GM12873 (cell line): ENCODE measurements at regions not wholly inside any gene's neighbourhood (a gene's known extent, or its start where the extent isn't known, plus 50 kb on each side); places are given as distances from the start of the nearest gene placed in this dataset.

ENCODE experiments used
- TF ChIP-seq, protein P1 (sequence below): IDR thresholded peaks from 2 replicates; pipeline ENCODE4 v1.5.1; 2012; ENCODE audit warnings: low read depth, mild to moderate bottlenecking, moderate library complexity, low read length, control low read depth; ENCODE audit not compliant: insufficient read depth; ENCODE audit errors: missing control alignments

DNA sequence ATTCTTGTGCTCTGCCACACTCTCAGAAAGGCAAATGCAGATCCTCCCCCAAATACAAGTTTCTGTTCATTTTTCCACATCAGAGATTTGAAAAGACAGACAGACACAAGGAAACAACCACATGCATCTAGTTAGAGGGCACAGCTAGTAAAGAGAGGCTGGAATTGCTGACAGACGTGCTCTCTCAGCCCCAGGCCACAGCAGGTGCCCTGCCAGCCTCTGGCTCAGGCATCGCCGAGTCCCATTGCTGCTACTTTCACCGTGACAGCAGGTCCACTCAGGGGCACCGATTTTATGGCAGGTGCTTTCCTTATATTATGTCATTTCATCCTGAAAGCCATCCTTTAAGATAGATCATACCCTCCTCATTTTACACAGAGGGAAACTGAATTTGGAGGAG, 507.5 kb downstream of the EIPR1 start:
- TF ChIP-seq, protein P1, sequence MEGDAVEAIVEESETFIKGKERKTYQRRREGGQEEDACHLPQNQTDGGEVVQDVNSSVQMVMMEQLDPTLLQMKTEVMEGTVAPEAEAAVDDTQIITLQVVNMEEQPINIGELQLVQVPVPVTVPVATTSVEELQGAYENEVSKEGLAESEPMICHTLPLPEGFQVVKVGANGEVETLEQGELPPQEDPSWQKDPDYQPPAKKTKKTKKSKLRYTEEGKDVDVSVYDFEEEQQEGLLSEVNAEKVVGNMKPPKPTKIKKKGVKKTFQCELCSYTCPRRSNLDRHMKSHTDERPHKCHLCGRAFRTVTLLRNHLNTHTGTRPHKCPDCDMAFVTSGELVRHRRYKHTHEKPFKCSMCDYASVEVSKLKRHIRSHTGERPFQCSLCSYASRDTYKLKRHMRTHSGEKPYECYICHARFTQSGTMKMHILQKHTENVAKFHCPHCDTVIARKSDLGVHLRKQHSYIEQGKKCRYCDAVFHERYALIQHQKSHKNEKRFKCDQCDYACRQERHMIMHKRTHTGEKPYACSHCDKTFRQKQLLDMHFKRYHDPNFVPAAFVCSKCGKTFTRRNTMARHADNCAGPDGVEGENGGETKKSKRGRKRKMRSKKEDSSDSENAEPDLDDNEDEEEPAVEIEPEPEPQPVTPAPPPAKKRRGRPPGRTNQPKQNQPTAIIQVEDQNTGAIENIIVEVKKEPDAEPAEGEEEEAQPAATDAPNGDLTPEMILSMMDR: no peak

- TF ChIP-seq, protein P1: no peak
These were observed 508.1 kb downstream of the EIPR1 start for GRCh38 chr2:2869553-2869952.

- TF ChIP-seq, protein P1: no peak
These were observed 509.5 kb downstream of the EIPR1 start for GRCh38 chr2:2868085-2868484.

- TF ChIP-seq, protein P1: no peak
These were observed 510.1 kb downstream of the EIPR1 start for GRCh38 chr2:2867397-2867979.

DNA sequence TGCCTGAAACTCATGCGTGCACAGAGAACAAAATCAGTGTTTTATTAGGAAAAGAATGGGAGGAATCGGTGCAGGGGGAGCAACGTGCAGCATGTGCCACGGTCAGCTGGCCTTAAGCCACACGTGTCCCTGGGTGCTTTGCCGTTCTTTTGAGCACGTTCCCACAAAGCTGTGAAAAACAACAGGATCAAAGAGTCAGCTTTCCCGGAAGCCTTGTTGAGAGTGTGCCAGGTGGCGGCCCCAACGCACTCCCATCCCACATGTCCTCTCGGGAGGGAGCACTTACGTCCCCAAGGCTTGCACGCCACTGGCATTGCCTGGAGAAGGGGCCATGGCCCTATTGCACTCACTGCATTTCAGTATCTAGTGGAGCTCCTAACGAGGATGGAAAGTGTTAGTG, 511.2 kb downstream of the EIPR1 start:
- TF ChIP-seq, protein P1: no peak

- TF ChIP-seq, protein P1: no peak
These were observed 515.2 kb downstream of the EIPR1 start for GRCh38 chr2:2862386-2862785.

- TF ChIP-seq, protein P1: no peak
These were observed 515.9 kb downstream of the EIPR1 start for GRCh38 chr2:2861666-2862240.
